SW480 (cell line): ENCODE measurements at regions not wholly inside any gene's neighbourhood (a gene's known extent, or its start where the extent isn't known, plus 50 kb on each side); places are given as distances from the start of the nearest gene placed in this dataset.

ENCODE experiments used
- DNase-seq: peaks from one replicate; pipeline ENCODE4 v3.0.0-alpha.2; 2016; ENCODE audit warnings: low spot score

GRCh38 chr1:226816576-226816975, 53.8 kb upstream of the PSEN2 start:
- peak; percentile 84 for DNase-seq

GRCh38 chr1:226814751-226815537, 55.5 kb upstream of the PSEN2 start:
- peak; percentile 99 for DNase-seq

- no peak for DNase-seq
These were observed 56.5 kb upstream of the PSEN2 start for GRCh38 chr1:226813671-226814591.

GRCh38 chr1:226810681-226811080, 59.7 kb upstream of the PSEN2 start:
- no peak for DNase-seq

GRCh38 chr1:226809785-226810571, 60.4 kb upstream of the PSEN2 start:
- no peak for DNase-seq

- no peak for DNase-seq
These were observed 61.9 kb upstream of the PSEN2 start for GRCh38 chr1:226808501-226808900.

GRCh38 chr1:226806988-226807387, 63.4 kb upstream of the PSEN2 start:
- DNase-seq: no peak

GRCh38 chr1:226804907-226805759, 65.3 kb upstream of the PSEN2 start:
- no peak for DNase-seq

GRCh38 chr1:226800763-226801380, 61.8 kb upstream of the ITPKB start:
- DNase-seq: no peak

- DNase-seq: no peak
These were observed 60.7 kb upstream of the ITPKB start for GRCh38 chr1:226799634-226800281.

GRCh38 chr1:226798427-226799411, 59.6 kb upstream of the ITPKB start:
- DNase-seq: no peak

- no peak for DNase-seq
These were observed 58.1 kb upstream of the ITPKB start for GRCh38 chr1:226797151-226797550.

GRCh38 chr1:226793620-226794276, 54.7 kb upstream of the ITPKB start:
- no peak for DNase-seq

- DNase-seq: no peak
These were observed 53.3 kb upstream of the ITPKB start for GRCh38 chr1:226792368-226792767.

- no peak for DNase-seq
These were observed 51.6 kb upstream of the ITPKB start for GRCh38 chr1:226790545-226791181.

GRCh38 chr1:226788965-226789364, 49.9 kb upstream of the ITPKB start:
- no peak for DNase-seq
